ENCODE measurements at regions not wholly inside any gene's neighbourhood (a gene's known extent, or its start where the extent isn't known, plus 50 kb on each side); places are given as distances from the start of the nearest gene placed in this dataset.
A peak's percentile ranks its signal among the peaks of the same experiment; 100 is the strongest.

- H3K4me1 ChIP-seq (ENCODE audit: insufficient read depth, low read length, poor library complexity, severe bottlenecking): no peaks in the 10 kb centered on the region
- TF ChIP-seq CTCF (conservative IDR thresholded peaks at IDR 0.05; ENCODE audit: low read depth, low read length): no peak
- TF ChIP-seq EZH2 (IDR thresholded peaks at IDR 0.05; ENCODE audit: borderline replicate concordance, low read depth, low read length, poor library complexity, severe bottlenecking): no peak
- H3K36me3 ChIP-seq (ENCODE audit: insufficient read depth, low read length, poor library complexity, severe bottlenecking): no peaks in the 10 kb centered on the region
- ChIA-PET CTCF (no interaction called here), POLR2A (ENCODE audit: low non-redundant PET) (no interaction called here)
- no peaks in the 10 kb centered on the region for H3K9me3 ChIP-seq (ENCODE audit: low read depth, low read length, poor library complexity, severe bottlenecking)
- no peaks in the 10 kb centered on the region for H3K27me3 ChIP-seq (replicated peaks; ENCODE audit: insufficient read depth, low read depth, low read length, poor library complexity)
- no peak overlapping the region for H3K27ac ChIP-seq (ENCODE audit: low read depth, low read length, poor library complexity, severe bottlenecking)
- intact Hi-C loops (cut with micrococcal nuclease; ENCODE audit: unreplicated experiment): no loop called here
- no peak overlapping the region for H3K4me3 ChIP-seq (ENCODE audit: low read depth, low read length, poor library complexity, severe bottlenecking)
- DNase-seq (ENCODE audit: low spot score): peak; percentile 9
- no TSS peak for BruUV-seq (replicated peaks)
Measured at GRCh38 chr5:82406205-82406773, 128.1 kb upstream of the RPS23 start.

DNA sequence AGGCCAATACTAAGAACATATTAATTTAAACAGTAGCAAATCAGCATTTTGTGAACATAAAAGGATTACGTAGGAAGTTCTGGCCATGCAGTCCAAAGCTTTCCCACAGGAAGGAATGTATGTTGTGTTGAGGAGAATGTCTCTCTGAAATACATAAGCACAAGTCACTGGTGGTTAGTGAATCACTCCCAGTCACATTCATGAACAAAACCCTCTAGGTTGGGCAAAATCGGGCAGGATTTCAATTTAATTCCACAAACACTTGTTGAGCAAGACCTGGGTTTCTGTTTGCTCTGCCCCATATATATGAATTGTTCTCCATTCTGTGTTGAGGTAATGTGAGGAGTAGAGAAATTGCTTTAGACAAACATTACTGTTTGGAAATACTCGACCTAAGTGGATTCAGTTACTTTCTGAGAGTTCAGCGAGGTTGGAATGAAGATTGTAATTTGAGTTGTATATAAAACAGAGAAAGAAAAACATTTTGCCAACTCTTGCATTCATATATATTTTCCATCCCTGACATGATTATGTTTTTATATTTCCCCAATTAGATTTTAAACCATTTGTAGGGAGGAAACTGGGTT is 127.6 kb upstream of the RPS23 start:
- no peaks in the 10 kb centered on the region for H3K9me3 ChIP-seq (ENCODE audit: low read depth, low read length, poor library complexity, severe bottlenecking)
- no peak for TF ChIP-seq CTCF (conservative IDR thresholded peaks at IDR 0.05; ENCODE audit: low read depth, low read length)
- no peak for TF ChIP-seq EZH2 (IDR thresholded peaks at IDR 0.05; ENCODE audit: borderline replicate concordance, low read depth, low read length, poor library complexity, severe bottlenecking)
- no peaks in the 10 kb centered on the region for H3K4me1 ChIP-seq (ENCODE audit: insufficient read depth, low read length, poor library complexity, severe bottlenecking)
- no peak for DNase-seq (ENCODE audit: low spot score)
- no peak overlapping the region for H3K27ac ChIP-seq (ENCODE audit: low read depth, low read length, poor library complexity, severe bottlenecking)
- H3K27me3 ChIP-seq (replicated peaks; ENCODE audit: insufficient read depth, low read depth, low read length, poor library complexity): no peaks in the 10 kb centered on the region
- BruUV-seq (replicated peaks): no TSS peak
- H3K4me3 ChIP-seq (ENCODE audit: low read depth, low read length, poor library complexity, severe bottlenecking): no peak overlapping the region
- H3K36me3 ChIP-seq (ENCODE audit: insufficient read depth, low read length, poor library complexity, severe bottlenecking): no peaks in the 10 kb centered on the region
- POLR2A ChIA-PET (ENCODE audit: low non-redundant PET): no interaction called here
- intact Hi-C loops (cut with micrococcal nuclease; ENCODE audit: unreplicated experiment): no loop called here
- CTCF ChIA-PET: no interaction called here

- ChIA-PET POLR2A (ENCODE audit: low non-redundant PET) (no interaction called here), CTCF (no interaction called here)
- H3K27ac ChIP-seq (ENCODE audit: low read depth, low read length, poor library complexity, severe bottlenecking): no peak overlapping the region
- TF ChIP-seq EZH2 (IDR thresholded peaks at IDR 0.05; ENCODE audit: borderline replicate concordance, low read depth, low read length, poor library complexity, severe bottlenecking) (no peak), CTCF (conservative IDR thresholded peaks at IDR 0.05; ENCODE audit: low read depth, low read length) (no peak)
- H3K9me3 ChIP-seq (ENCODE audit: low read depth, low read length, poor library complexity, severe bottlenecking): no peaks in the 10 kb centered on the region
- DNase-seq (ENCODE audit: low spot score): no peak
- no peaks in the 10 kb centered on the region for H3K4me1 ChIP-seq (ENCODE audit: insufficient read depth, low read length, poor library complexity, severe bottlenecking)
- H3K36me3 ChIP-seq (ENCODE audit: insufficient read depth, low read length, poor library complexity, severe bottlenecking): no peaks in the 10 kb centered on the region
- H3K27me3 ChIP-seq (replicated peaks; ENCODE audit: insufficient read depth, low read depth, low read length, poor library complexity): no peaks in the 10 kb centered on the region
- BruUV-seq (replicated peaks): no TSS peak
- H3K4me3 ChIP-seq (ENCODE audit: low read depth, low read length, poor library complexity, severe bottlenecking): no peak overlapping the region
- intact Hi-C loops (cut with micrococcal nuclease; ENCODE audit: unreplicated experiment): no loop called here
Measured at GRCh38 chr5:82405161-82405560, 127.0 kb upstream of the RPS23 start.

Measured in A673 (cell line).